IMR-90 (cell line): ENCODE measurements at regions not wholly inside any gene's neighbourhood (a gene's known extent, or its start where the extent isn't known, plus 50 kb on each side); places are given as distances from the start of the nearest gene placed in this dataset.
A peak's percentile ranks its signal among the peaks of the same experiment; 100 is the strongest.

Experiments
- ATAC-seq: fragments of 200-7000 bp; cut with Tn5 transposase; 2 replicates; pipeline ENCODE4 v1.9.1; 2020; ENCODE audit warnings: low read depth, mild to moderate bottlenecking, moderate library complexity
- BruUV-seq: library from RNA; stranded (reverse); fragments of 400-500 nt; replicated peaks from 2 replicates; lab custom pipeline; 2021; lab: Mats Ljungman, UMichigan
- CTCF ChIA-PET: fragments of 300-600 bp; formaldehyde crosslinking; extraction: SDS; loops from one replicate; lab custom pipeline; 2021; ENCODE audit warnings: antibody characterized with exemption; lab: Yijun Ruan, JAX
- POLR2A ChIA-PET: fragments of 300-600 bp; sonication (Branson Sonifier 250); formaldehyde crosslinking; loops from one replicate; lab custom pipeline; 2022; ENCODE audit warnings: antibody characterized with exemption; ENCODE audit not compliant: unreplicated experiment; lab: Charles Lee
- DNase-seq: peaks from one replicate; pipeline ENCODE4 v3.0.0; 2013
- H2AFZ ChIP-seq: replicated peaks from 2 replicates; pipeline ENCODE3; 2013; ENCODE audit warnings: low read length, mild to moderate bottlenecking; ENCODE audit not compliant: poor library complexity
- H2AK5ac ChIP-seq: 2 replicates; pipeline ENCODE4 v1.6.1; 2013; ENCODE audit warnings: low read depth, low read length, inconsistent platforms
- H2AK9ac ChIP-seq: replicated peaks from 2 replicates; pipeline ENCODE3; 2013; ENCODE audit warnings: mild to moderate bottlenecking, low read depth, low read length, moderate library complexity; ENCODE audit not compliant: poor library complexity
- H2BK120ac ChIP-seq: 2 replicates; pipeline ENCODE4 v1.6.1; 2013; ENCODE audit warnings: low read depth, low read length, inconsistent platforms
- H2BK15ac ChIP-seq: 3 replicates; pipeline ENCODE4 v1.6.1; 2013; ENCODE audit warnings: low read depth, low read length, inconsistent platforms
- H2BK20ac ChIP-seq: 2 replicates; pipeline ENCODE4 v1.6.1; 2013; ENCODE audit warnings: low read depth, mild to moderate bottlenecking, inconsistent platforms, low read length, moderate library complexity
- H2BK5ac ChIP-seq: 2 replicates; pipeline ENCODE4 v1.6.1; 2013; ENCODE audit warnings: mild to moderate bottlenecking, low read depth, low read length, inconsistent platforms; ENCODE audit not compliant: poor library complexity, severe bottlenecking
- H3K14ac ChIP-seq: replicated peaks from 2 replicates; pipeline ENCODE4 v1.6.1; 2013; ENCODE audit warnings: low read depth, low read length, inconsistent platforms
- H3K18ac ChIP-seq: 2 replicates; pipeline ENCODE4 v1.6.1; 2013; ENCODE audit warnings: low read depth, low read length, control low read depth
- H3K23ac ChIP-seq: 2 replicates; pipeline ENCODE4 v1.6.1; 2013; ENCODE audit warnings: low read depth, low read length, inconsistent platforms
- H3K27ac ChIP-seq: 2 replicates; pipeline ENCODE4 v1.5.1; 2013; ENCODE audit warnings: mild to moderate bottlenecking, control low read depth, low read length; ENCODE audit not compliant: insufficient read depth
- H3K27me3 ChIP-seq: 2 replicates; pipeline ENCODE4 v1.6.1; 2013; ENCODE audit warnings: low read length; ENCODE audit not compliant: control insufficient read depth, insufficient read depth
- H3K36me3 ChIP-seq: 2 replicates; pipeline ENCODE4 v1.6.1; 2013; ENCODE audit warnings: low read length, mixed read lengths; ENCODE audit not compliant: control insufficient read depth, insufficient read depth
- H3K4ac ChIP-seq: 2 replicates; pipeline ENCODE4 v1.6.1; 2013; ENCODE audit warnings: low read depth, low read length, inconsistent platforms
- H3K4me1 ChIP-seq: 2 replicates; pipeline ENCODE4 v1.6.1; 2013; ENCODE audit warnings: low read length, mixed read lengths; ENCODE audit not compliant: control insufficient read depth, insufficient read depth
- H3K4me2 ChIP-seq: 2 replicates; pipeline ENCODE4 v1.6.1; 2013; ENCODE audit warnings: low read depth, mild to moderate bottlenecking, control low read depth, low read length, moderate library complexity
- H3K4me3 ChIP-seq: 2 replicates; pipeline ENCODE4 v1.5.1; 2013; ENCODE audit warnings: low read depth, mild to moderate bottlenecking, control low read depth, low read length, moderate library complexity; ENCODE audit not compliant: insufficient read depth
- H3K56ac ChIP-seq: 2 replicates; pipeline ENCODE4 v1.6.1; 2013; ENCODE audit warnings: low read length, inconsistent platforms; ENCODE audit not compliant: insufficient read depth; ENCODE audit errors: extremely low read depth
- H3K79me1 ChIP-seq, 2 experiments: 2 replicates each; pipeline ENCODE4 v1.6.1; 2013; ENCODE audit warnings: low read length in 2 of 2, inconsistent platforms in 1 of 2, low read depth in 1 of 2
- H3K9ac ChIP-seq: 2 replicates; pipeline ENCODE4 v1.6.1; 2013; ENCODE audit warnings: low read depth, low read length, control low read depth
- H3K9me1 ChIP-seq: 2 replicates; pipeline ENCODE4 v1.6.1; 2013; ENCODE audit warnings: low read length, inconsistent platforms; ENCODE audit not compliant: insufficient read depth
- H3K9me3 ChIP-seq: 2 replicates; pipeline ENCODE4 v1.6.1; 2013; ENCODE audit warnings: low read length; ENCODE audit not compliant: control insufficient read depth, insufficient read depth
- H4K20me1 ChIP-seq: 2 replicates; pipeline ENCODE4 v1.6.1; 2013; ENCODE audit warnings: low read length, inconsistent platforms; ENCODE audit not compliant: insufficient read depth
- H4K5ac ChIP-seq: 2 replicates; pipeline ENCODE4 v1.6.1; 2013; ENCODE audit warnings: mild to moderate bottlenecking, low read depth, low read length, control low read depth
- H4K8ac ChIP-seq, 2 experiments: 2 replicates each; pipeline ENCODE4 v1.6.1; 2013; ENCODE audit warnings: low read depth in 2 of 2, low read length in 2 of 2, control low read depth in 1 of 2, inconsistent platforms in 1 of 2
- H4K91ac ChIP-seq: 2 replicates; pipeline ENCODE4 v1.6.1; 2013; ENCODE audit warnings: low read depth, low read length, inconsistent platforms; ENCODE audit not compliant: insufficient read depth
- BHLHE40 ChIP-seq: fragments of 150-350 bp; IDR thresholded peaks from 2 replicates; pipeline ENCODE4 v1.6.1; 2016; ENCODE audit warnings: mild to moderate bottlenecking, low read depth, low read length
- CEBPB ChIP-seq: IDR thresholded peaks from 2 replicates; pipeline ENCODE4 v1.6.1; 2012; ENCODE audit warnings: low read depth, low read length, improper control_type of control experiment
- CHD1 ChIP-seq: IDR thresholded peaks from 2 replicates; pipeline ENCODE4 v1.6.1; 2012; ENCODE audit warnings: low read depth, low read length, improper control_type of control experiment
- ELK1 ChIP-seq: fragments of 150-350 bp; IDR thresholded peaks from 2 replicates; pipeline ENCODE4 v1.6.1; 2016; ENCODE audit warnings: low read depth, mild to moderate bottlenecking, low read length, moderate library complexity, borderline replicate concordance
- FOS ChIP-seq: fragments of 150-350 bp; IDR thresholded peaks from 2 replicates; pipeline ENCODE4 v1.6.1; 2016; ENCODE audit warnings: low read depth, low read length
- MAFK ChIP-seq: IDR thresholded peaks from 2 replicates; pipeline ENCODE4 v1.6.1; 2012; ENCODE audit warnings: low read depth, low read length, improper control_type of control experiment
- MAZ ChIP-seq: IDR thresholded peaks from 2 replicates; pipeline ENCODE4 v1.6.1; 2012; ENCODE audit warnings: low read depth, mild to moderate bottlenecking, low read length, improper control_type of control experiment, moderate library complexity, borderline replicate concordance
- MXI1 ChIP-seq: IDR thresholded peaks from 2 replicates; pipeline ENCODE4 v1.6.1; 2012; ENCODE audit warnings: low read depth, mild to moderate bottlenecking, low read length, moderate library complexity, borderline replicate concordance
- NFE2L2 ChIP-seq: fragments of 150-350 bp; IDR thresholded peaks from 2 replicates; pipeline ENCODE4 v1.6.1; 2016; ENCODE audit warnings: low read depth, mild to moderate bottlenecking, low read length
- POLR2A ChIP-seq: IDR thresholded peaks from 2 replicates; pipeline ENCODE4 v1.6.1; 2012; ENCODE audit warnings: mild to moderate bottlenecking, low read depth, low read length
- RAD21 ChIP-seq: IDR thresholded peaks from 2 replicates; pipeline ENCODE4 v1.6.1; 2012; ENCODE audit warnings: low read length, improper control_type of control experiment
- RCOR1 ChIP-seq: IDR thresholded peaks from 2 replicates; pipeline ENCODE4 v1.6.1; 2012; ENCODE audit warnings: mild to moderate bottlenecking, low read length, improper control_type of control experiment; ENCODE audit not compliant: insufficient replicate concordance
- RFX5 ChIP-seq: IDR thresholded peaks from 2 replicates; pipeline ENCODE4 v1.8.0; 2012; ENCODE audit warnings: low read depth, mild to moderate bottlenecking, low read length, moderate library complexity
- SMC3 ChIP-seq: fragments of 150-350 bp; IDR thresholded peaks from 2 replicates; pipeline ENCODE4 v1.6.1; 2016; ENCODE audit warnings: low read depth, mild to moderate bottlenecking, antibody characterized with exemption, low read length, moderate library complexity
- WGBS, 2 experiments: methylation state at CpG; one replicate each; pipeline versions ENCODE4 v1.1.5 to v1.1.7; 2013; ENCODE audit warnings: missing lambda C conversion rate in 2 of 2; ENCODE audit not compliant: insufficient read length in 1 of 2; ENCODE audit errors: extremely low coverage in 2 of 2; 5-methylcytosine and 5-hydroxymethylcytosine counted together
- dilution Hi-C: fragments of 300-500 bp; cut with HindIII; formaldehyde crosslinking; loops from one replicate; pipeline ENCODE4 v1.14.3; 2018; ENCODE audit warnings: low sequenced_read_pairs; ENCODE audit not compliant: unreplicated experiment
- in situ Hi-C: fragments of 300-500 bp; cut with MboI; formaldehyde crosslinking; loops from 3 replicates; pipeline ENCODE4 v1.14.3; 2019; ENCODE audit warnings: low sequenced_read_pairs, inconsistent platforms, mixed read lengths
- intact Hi-C: fragments of 100-400 bp; cut with micrococcal nuclease; formaldehyde crosslinking; loops from 2 replicates; pipeline ENCODE4 v1.10.0; 2022
- TF ChIP-seq, protein P1 (sequence below): fragments of 150-350 bp; IDR thresholded peaks from 2 replicates; pipeline ENCODE4 v1.6.1; 2017; ENCODE audit warnings: mild to moderate bottlenecking, antibody characterized with exemption, low read length, low read depth
- TF ChIP-seq, protein P2 (sequence below): conservative IDR thresholded peaks from 2 replicates; pipeline ENCODE4 v1.5.1; 2012; ENCODE audit warnings: mild to moderate bottlenecking, low read depth, low read length, improper control_type of control experiment

DNA sequence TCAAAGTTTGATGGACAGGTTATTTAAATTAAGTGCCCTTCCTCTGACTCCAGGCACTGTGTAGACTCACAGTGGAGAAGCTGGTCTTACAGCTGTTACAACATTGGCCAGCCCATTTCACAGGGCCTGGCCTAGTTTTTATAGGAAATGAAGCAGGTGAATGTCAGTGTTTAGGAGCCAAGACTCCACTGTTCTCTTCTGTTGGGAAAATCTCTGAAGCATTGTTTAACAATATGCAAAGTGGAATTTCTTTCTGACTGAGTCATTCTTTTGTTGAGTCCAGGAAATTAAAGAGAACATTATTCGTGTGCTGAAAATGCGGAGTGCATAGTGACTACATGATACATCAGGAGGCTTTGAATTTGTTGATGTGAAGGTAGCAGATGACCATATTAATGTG, 64.7 kb downstream of the ARRDC4 start:
- POLR2A ChIA-PET, result no interaction called here

More for the DNA sequence above, 64.7 kb downstream of the ARRDC4 start:
- Histone ChIP-seq H4K91ac (no peak overlapping the region), H2AK5ac (no peak overlapping the region), H3K9me1 (no peaks in the 10 kb centered on the region), H2AK9ac (no peak overlapping the region), H3K14ac (no peak overlapping the region), H3K9ac (no peak overlapping the region), H3K36me3 (no peaks in the 10 kb centered on the region), H4K20me1 (no peaks in the 10 kb centered on the region), H3K4me3 (no peak overlapping the region), H3K18ac (no peak overlapping the region), H2AFZ (no peak overlapping the region), H3K4me1 (no peaks in the 10 kb centered on the region), H3K9me3 (0 out of 2 replicates have a peak, but pooled peaks cover 2% of the 10 kb centered on the region), H3K56ac (no peak overlapping the region), H2BK120ac (no peak overlapping the region), H3K27me3 (no peaks in the 10 kb centered on the region), H3K4me2 (no peak overlapping the region), H4K5ac (no peak overlapping the region), H3K27ac (no peak overlapping the region), H3K23ac (no peak overlapping the region), H3K4ac (no peak overlapping the region), H2BK5ac (no peak overlapping the region), H4K8ac (no peak overlapping the region), H2BK15ac (no peak overlapping the region), H3K79me1 (no peaks in the 10 kb centered on the region), H2BK20ac (no peak overlapping the region)
- intact Hi-C loops, result no loop called here
- WGBS, 2 experiments, result 17% methylated on average over 2 of the region's 2 CpGs; no CpG with 5 or more reads in 1 of the 2 experiments
- in situ Hi-C loops, result no loop called here
- CTCF ChIA-PET, result interaction anchor here (0.6 kb wide), 1 partner anchor 17 kb away, joined by 5 read pairs; no protein-coding TSS in a partner anchor
- ATAC-seq (no peak), DNase-seq (peak; percentile 0)
- TF ChIP-seq ELK1 (no peak), CEBPB (no peak), MXI1 (no peak), NFE2L2 (no peak), FOS (no peak), MAZ (no peak), RFX5 (no peak), RCOR1 (no peak), POLR2A (no peak), RAD21 (no peak), BHLHE40 (no peak), CHD1 (no peak), SMC3 (no peak), MAFK (no peak)
- TF ChIP-seq, protein P1, sequence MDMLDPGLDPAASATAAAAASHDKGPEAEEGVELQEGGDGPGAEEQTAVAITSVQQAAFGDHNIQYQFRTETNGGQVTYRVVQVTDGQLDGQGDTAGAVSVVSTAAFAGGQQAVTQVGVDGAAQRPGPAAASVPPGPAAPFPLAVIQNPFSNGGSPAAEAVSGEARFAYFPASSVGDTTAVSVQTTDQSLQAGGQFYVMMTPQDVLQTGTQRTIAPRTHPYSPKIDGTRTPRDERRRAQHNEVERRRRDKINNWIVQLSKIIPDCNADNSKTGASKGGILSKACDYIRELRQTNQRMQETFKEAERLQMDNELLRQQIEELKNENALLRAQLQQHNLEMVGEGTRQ, result no peak
- TF ChIP-seq, protein P2, sequence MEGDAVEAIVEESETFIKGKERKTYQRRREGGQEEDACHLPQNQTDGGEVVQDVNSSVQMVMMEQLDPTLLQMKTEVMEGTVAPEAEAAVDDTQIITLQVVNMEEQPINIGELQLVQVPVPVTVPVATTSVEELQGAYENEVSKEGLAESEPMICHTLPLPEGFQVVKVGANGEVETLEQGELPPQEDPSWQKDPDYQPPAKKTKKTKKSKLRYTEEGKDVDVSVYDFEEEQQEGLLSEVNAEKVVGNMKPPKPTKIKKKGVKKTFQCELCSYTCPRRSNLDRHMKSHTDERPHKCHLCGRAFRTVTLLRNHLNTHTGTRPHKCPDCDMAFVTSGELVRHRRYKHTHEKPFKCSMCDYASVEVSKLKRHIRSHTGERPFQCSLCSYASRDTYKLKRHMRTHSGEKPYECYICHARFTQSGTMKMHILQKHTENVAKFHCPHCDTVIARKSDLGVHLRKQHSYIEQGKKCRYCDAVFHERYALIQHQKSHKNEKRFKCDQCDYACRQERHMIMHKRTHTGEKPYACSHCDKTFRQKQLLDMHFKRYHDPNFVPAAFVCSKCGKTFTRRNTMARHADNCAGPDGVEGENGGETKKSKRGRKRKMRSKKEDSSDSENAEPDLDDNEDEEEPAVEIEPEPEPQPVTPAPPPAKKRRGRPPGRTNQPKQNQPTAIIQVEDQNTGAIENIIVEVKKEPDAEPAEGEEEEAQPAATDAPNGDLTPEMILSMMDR, result no peak
- BruUV-seq, result no TSS peak
- dilution Hi-C loops, result no loop called here
